ENCODE measurements at regions not wholly inside any gene's neighbourhood (a gene's known extent, or its start where the extent isn't known, plus 50 kb on each side); places are given as distances from the start of the nearest gene placed in this dataset.

- no peaks in the 10 kb centered on the region for H3F3A ChIP-seq (ENCODE audit: insufficient read depth)
- no peaks in the 10 kb centered on the region for H3K9me2 ChIP-seq (ENCODE audit: insufficient read depth)
- TF ChIP-seq EZH2 (IDR thresholded peaks at IDR 0.05; ENCODE audit: insufficient read depth, poor library complexity, severe bottlenecking), result no peak
- TF ChIP-seq EZH2phosphoT487 (IDR thresholded peaks at IDR 0.05; ENCODE audit: insufficient read depth, low read depth), result no peak
- in situ Hi-C loops (cut with MboI), result no loop called here
- H3K27me3 ChIP-seq (replicated peaks; ENCODE audit: insufficient read depth), result no peaks in the 10 kb centered on the region
- no peak overlapping the region for H3K4me2 ChIP-seq (ENCODE audit: unreplicated experiment)
- no peak overlapping the region for H2AFZ ChIP-seq
- no peak overlapping the region for H3K9ac ChIP-seq
- 11 to 15% methylated on average over 2 of the region's 2 CpGs for WGBS, 2 experiments (ENCODE audit: low coverage in 1 of 2, low lambda C conversion rate in 2 of 2, missing lambda C conversion rate in 2 of 2)
- no peaks in the 10 kb centered on the region for H4K20me1 ChIP-seq (ENCODE audit: insufficient read depth)
- H3K4me3 ChIP-seq, result no peak overlapping the region
- no peaks in the 10 kb centered on the region for H3K79me2 ChIP-seq (ENCODE audit: insufficient read depth)
- H3K4me1 ChIP-seq (ENCODE audit: insufficient read depth), result no peaks in the 10 kb centered on the region
- no peaks in the 10 kb centered on the region; the same call in 1 of the 2 replicates for H3K36me3 ChIP-seq (ENCODE audit: low read depth)
- no peaks in the 10 kb centered on the region for H3K9me3 ChIP-seq (ENCODE audit: low read depth)
- DNase-seq, result no peak
- H3K27ac ChIP-seq, result no peak overlapping the region
Observed at GRCh38 chr7:110291430-110291829, 799.5 kb upstream of the LRRN3 start.

- in situ Hi-C loops (cut with MboI), result no loop called here
- Histone ChIP-seq H3K27ac (no peak overlapping the region), H3F3A (ENCODE audit: insufficient read depth) (no peaks in the 10 kb centered on the region), H3K9ac (no peak overlapping the region), H3K4me2 (ENCODE audit: unreplicated experiment) (no peak overlapping the region), H3K36me3 (ENCODE audit: low read depth) (no peaks in the 10 kb centered on the region; the same call in 1 of the 2 replicates), H3K79me2 (ENCODE audit: insufficient read depth) (no peaks in the 10 kb centered on the region), H3K4me1 (ENCODE audit: insufficient read depth) (no peaks in the 10 kb centered on the region), H3K27me3 (replicated peaks; ENCODE audit: insufficient read depth) (no peaks in the 10 kb centered on the region), H3K9me3 (ENCODE audit: low read depth) (no peaks in the 10 kb centered on the region), H3K9me2 (ENCODE audit: insufficient read depth) (no peaks in the 10 kb centered on the region), H3K4me3 (no peak overlapping the region), H2AFZ (no peak overlapping the region), H4K20me1 (ENCODE audit: insufficient read depth) (no peaks in the 10 kb centered on the region)
- DNase-seq, result no peak
- no peak for TF ChIP-seq EZH2 (IDR thresholded peaks at IDR 0.05; ENCODE audit: insufficient read depth, poor library complexity, severe bottlenecking)
- no peak for TF ChIP-seq EZH2phosphoT487 (IDR thresholded peaks at IDR 0.05; ENCODE audit: insufficient read depth, low read depth)
- 44 to 54% methylated on average over 1 of the region's 1 CpG for WGBS, 2 experiments (ENCODE audit: low coverage in 1 of 2, low lambda C conversion rate in 2 of 2, missing lambda C conversion rate in 2 of 2)
Observed at GRCh38 chr7:110296321-110296720, 794.6 kb upstream of the LRRN3 start.

DNA sequence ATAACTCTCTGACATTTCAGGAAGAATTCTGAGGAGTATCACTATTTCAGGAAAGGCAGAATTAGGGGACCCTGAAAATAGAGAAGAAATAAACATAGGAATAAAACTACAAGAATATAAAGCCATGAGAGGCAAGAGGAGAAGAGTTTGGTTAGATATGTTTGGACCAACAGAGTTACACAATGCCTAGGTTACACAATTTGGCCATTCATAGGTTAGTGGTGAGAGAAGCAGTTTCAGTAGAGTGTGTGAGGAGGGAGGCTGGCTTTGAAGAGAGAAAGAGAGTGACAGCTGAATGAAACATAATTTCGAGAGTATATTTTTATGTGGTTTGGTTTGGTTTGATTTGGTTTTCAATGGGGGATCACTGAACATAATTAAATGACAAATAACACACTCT is 783.2 kb upstream of the LRRN3 start:
- Histone ChIP-seq H3F3A (ENCODE audit: insufficient read depth) (no peaks in the 10 kb centered on the region), H3K4me1 (ENCODE audit: insufficient read depth) (no peaks in the 10 kb centered on the region), H2AFZ (no peak overlapping the region), H3K27ac (no peak overlapping the region), H3K4me3 (no peak overlapping the region), H3K27me3 (replicated peaks; ENCODE audit: insufficient read depth) (no peaks in the 10 kb centered on the region), H3K79me2 (ENCODE audit: insufficient read depth) (no peaks in the 10 kb centered on the region), H3K9me3 (ENCODE audit: low read depth) (no peaks in the 10 kb centered on the region), H3K9me2 (ENCODE audit: insufficient read depth) (no peaks in the 10 kb centered on the region), H4K20me1 (ENCODE audit: insufficient read depth) (no peaks in the 10 kb centered on the region), H3K9ac (no peak overlapping the region), H3K4me2 (ENCODE audit: unreplicated experiment) (no peak overlapping the region), H3K36me3 (ENCODE audit: low read depth) (no peaks in the 10 kb centered on the region)
- TF ChIP-seq EZH2 (IDR thresholded peaks at IDR 0.05; ENCODE audit: insufficient read depth, poor library complexity, severe bottlenecking) (no peak), EZH2phosphoT487 (IDR thresholded peaks at IDR 0.05; ENCODE audit: insufficient read depth, low read depth) (no peak)
- WGBS, 2 experiments (ENCODE audit: low coverage in 1 of 2, low lambda C conversion rate in 2 of 2, missing lambda C conversion rate in 2 of 2), result 3 to 5% methylated on average over 1 of the region's 1 CpG
- in situ Hi-C loops (cut with MboI), result no loop called here
- DNase-seq, result no peak

GRCh38 chr7:110308791-110309190 is 782.1 kb upstream of the LRRN3 start:
- H3K9me3 ChIP-seq (ENCODE audit: low read depth), result no peaks in the 10 kb centered on the region
- no peak for DNase-seq
- no peaks in the 10 kb centered on the region for H4K20me1 ChIP-seq (ENCODE audit: insufficient read depth)
- no peak overlapping the region for H3K27ac ChIP-seq
- no peaks in the 10 kb centered on the region for H3K79me2 ChIP-seq (ENCODE audit: insufficient read depth)
- H3K4me2 ChIP-seq (ENCODE audit: unreplicated experiment), result no peak overlapping the region
- no peak overlapping the region for H3K9ac ChIP-seq
- H3K9me2 ChIP-seq (ENCODE audit: insufficient read depth), result no peaks in the 10 kb centered on the region
- H3K27me3 ChIP-seq (replicated peaks; ENCODE audit: insufficient read depth), result no peaks in the 10 kb centered on the region
- H3K4me3 ChIP-seq, result no peak overlapping the region
- 25 to 31% methylated on average over 5 of the region's 5 CpGs for WGBS, 2 experiments (ENCODE audit: low coverage in 1 of 2, low lambda C conversion rate in 2 of 2, missing lambda C conversion rate in 2 of 2)
- H3F3A ChIP-seq (ENCODE audit: insufficient read depth), result no peaks in the 10 kb centered on the region
- no peaks in the 10 kb centered on the region for H3K36me3 ChIP-seq (ENCODE audit: low read depth)
- H3K4me1 ChIP-seq (ENCODE audit: insufficient read depth), result no peaks in the 10 kb centered on the region
- no peak overlapping the region for H2AFZ ChIP-seq
- TF ChIP-seq EZH2phosphoT487 (IDR thresholded peaks at IDR 0.05; ENCODE audit: insufficient read depth, low read depth) (no peak), EZH2 (IDR thresholded peaks at IDR 0.05; ENCODE audit: insufficient read depth, poor library complexity, severe bottlenecking) (no peak)
- in situ Hi-C loops (cut with MboI), result no loop called here

GRCh38 chr7:110309941-110310340 is 781.0 kb upstream of the LRRN3 start:
- Histone ChIP-seq H4K20me1 (ENCODE audit: insufficient read depth) (no peaks in the 10 kb centered on the region), H3K36me3 (ENCODE audit: low read depth) (no peaks in the 10 kb centered on the region), H2AFZ (no peak overlapping the region), H3K79me2 (ENCODE audit: insufficient read depth) (no peaks in the 10 kb centered on the region), H3K4me3 (no peak overlapping the region), H3K4me2 (ENCODE audit: unreplicated experiment) (no peak overlapping the region), H3F3A (ENCODE audit: insufficient read depth) (no peaks in the 10 kb centered on the region), H3K9me3 (ENCODE audit: low read depth) (no peaks in the 10 kb centered on the region), H3K27me3 (replicated peaks; ENCODE audit: insufficient read depth) (no peaks in the 10 kb centered on the region), H3K9ac (no peak overlapping the region), H3K9me2 (ENCODE audit: insufficient read depth) (no peaks in the 10 kb centered on the region), H3K27ac (no peak overlapping the region), H3K4me1 (ENCODE audit: insufficient read depth) (no peaks in the 10 kb centered on the region)
- TF ChIP-seq EZH2phosphoT487 (IDR thresholded peaks at IDR 0.05; ENCODE audit: insufficient read depth, low read depth) (no peak), EZH2 (IDR thresholded peaks at IDR 0.05; ENCODE audit: insufficient read depth, poor library complexity, severe bottlenecking) (no peak)
- no peak for DNase-seq
- in situ Hi-C loops (cut with MboI), result no loop called here
